ENCODE measurements at regions not wholly inside any gene's neighbourhood (a gene's known extent, or its start where the extent isn't known, plus 50 kb on each side); places are given as distances from the start of the nearest gene placed in this dataset.
A peak's percentile ranks its signal among the peaks of the same experiment; 100 is the strongest.

DNA sequence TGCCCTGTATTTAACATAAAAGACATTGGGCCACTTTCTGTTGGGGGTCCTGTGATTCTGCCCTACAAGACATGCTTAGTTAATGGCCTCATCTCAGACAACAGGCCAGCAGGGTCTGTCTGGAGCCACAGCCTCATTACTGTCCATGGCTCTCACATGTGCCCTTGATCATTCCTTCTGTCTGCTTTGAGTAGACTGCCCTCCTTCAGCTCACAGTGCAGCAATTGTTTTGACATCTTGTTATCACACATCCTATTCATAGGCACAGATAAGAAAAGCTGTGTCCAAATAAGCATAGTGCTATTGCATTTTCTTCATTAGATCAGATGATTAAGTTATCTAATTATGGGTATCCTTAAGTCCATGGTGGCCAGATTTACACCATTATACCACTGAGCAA lies 127.9 kb downstream of the KCTD12 start:
- Histone ChIP-seq H3K36me3 (ENCODE audit: control insufficient read depth in 2 of 2, insufficient read depth in 2 of 2, low read length in 2 of 2) (no peaks in the 10 kb centered on the region), H3K27me3 (ENCODE audit: control insufficient read depth in 2 of 2, insufficient read depth in 2 of 2, low read length in 2 of 2) (no peaks in the 10 kb centered on the region), H3K27ac (ENCODE audit: low read depth in 2 of 2, low read length in 2 of 2) (no peak overlapping the region), H3K4me3 (ENCODE audit: low read length in 2 of 2) (no peak overlapping the region), H3K4me1 (ENCODE audit: control insufficient read depth in 2 of 2, insufficient read depth in 2 of 2, low read length in 2 of 2) (no peaks in the 10 kb centered on the region), H3K9me3 (ENCODE audit: control insufficient read depth in 2 of 2, low read length in 2 of 2) (no peaks in the 10 kb centered on the region), H3K9ac (ENCODE audit: low read depth in 1 of 2, low read length in 2 of 2) (no peak overlapping the region)

- no peak overlapping the region for H3K4me3 ChIP-seq (ENCODE audit: low read length in 2 of 2)
- no peaks in the 10 kb centered on the region for H3K27me3 ChIP-seq (ENCODE audit: control insufficient read depth in 2 of 2, insufficient read depth in 2 of 2, low read length in 2 of 2)
- no peaks in the 10 kb centered on the region for H3K9me3 ChIP-seq (ENCODE audit: control insufficient read depth in 2 of 2, low read length in 2 of 2)
- H3K36me3 ChIP-seq (ENCODE audit: control insufficient read depth in 2 of 2, insufficient read depth in 2 of 2, low read length in 2 of 2), result no peaks in the 10 kb centered on the region
- H3K4me1 ChIP-seq (ENCODE audit: control insufficient read depth in 2 of 2, insufficient read depth in 2 of 2, low read length in 2 of 2), result no peaks in the 10 kb centered on the region
- no peak overlapping the region for H3K27ac ChIP-seq (ENCODE audit: low read depth in 2 of 2, low read length in 2 of 2)
- H3K9ac ChIP-seq (ENCODE audit: low read depth in 1 of 2, low read length in 2 of 2), result no peak overlapping the region
Observed at GRCh38 chr13:76756451-76756850, 129.8 kb downstream of the KCTD12 start.

DNA sequence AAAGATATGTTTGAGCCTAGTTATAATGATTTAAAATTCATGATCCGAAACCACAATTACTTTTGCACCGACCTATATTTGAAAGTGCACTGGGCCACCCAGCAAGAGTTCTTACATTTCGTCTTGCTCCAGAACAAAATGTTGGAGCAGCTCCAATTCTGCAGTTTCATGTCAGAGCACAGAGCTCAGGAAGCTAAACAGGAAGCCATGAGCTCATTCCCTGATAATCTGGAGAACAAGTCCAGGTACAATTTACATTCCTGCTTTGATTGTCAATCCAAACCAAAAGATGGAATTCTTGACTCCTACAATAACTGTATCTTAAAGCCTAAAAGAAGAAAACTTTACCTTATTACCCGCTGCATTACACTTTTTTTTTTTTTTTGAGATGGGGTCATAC lies 131.8 kb downstream of the KCTD12 start:
- H3K9me3 ChIP-seq (ENCODE audit: control insufficient read depth in 2 of 2, low read length in 2 of 2), result no peaks in the 10 kb centered on the region
- no peak overlapping the region for H3K9ac ChIP-seq (ENCODE audit: low read depth in 1 of 2, low read length in 2 of 2)
- H3K4me3 ChIP-seq (ENCODE audit: low read length in 2 of 2), result no peak overlapping the region
- no peaks in the 10 kb centered on the region for H3K4me1 ChIP-seq (ENCODE audit: control insufficient read depth in 2 of 2, insufficient read depth in 2 of 2, low read length in 2 of 2)
- H3K36me3 ChIP-seq (ENCODE audit: control insufficient read depth in 2 of 2, insufficient read depth in 2 of 2, low read length in 2 of 2), result no peaks in the 10 kb centered on the region
- no peak overlapping the region for H3K27ac ChIP-seq (ENCODE audit: low read depth in 2 of 2, low read length in 2 of 2)
- no peaks in the 10 kb centered on the region for H3K27me3 ChIP-seq (ENCODE audit: control insufficient read depth in 2 of 2, insufficient read depth in 2 of 2, low read length in 2 of 2)

DNA sequence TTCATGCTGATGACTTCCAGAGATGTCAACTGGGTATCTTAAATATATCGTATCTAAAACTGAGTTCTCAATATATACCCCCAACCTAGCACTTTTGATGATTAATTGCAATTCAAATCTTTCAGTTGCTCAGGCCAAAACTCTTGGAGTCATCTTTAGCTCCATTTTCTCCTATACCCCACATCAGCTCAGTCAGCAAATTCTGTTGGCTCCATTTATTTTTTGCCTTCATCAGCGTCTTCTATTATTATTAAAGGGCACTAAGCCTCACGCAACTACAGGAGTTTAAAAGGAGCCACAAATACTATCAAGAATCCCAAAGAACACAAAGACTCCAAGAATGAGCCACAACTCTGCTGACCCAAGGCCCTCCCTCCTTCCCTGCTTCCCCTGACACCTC lies 134.9 kb downstream of the KCTD12 start:
- Histone ChIP-seq H3K4me1 (ENCODE audit: control insufficient read depth in 2 of 2, insufficient read depth in 2 of 2, low read length in 2 of 2) (no peaks in the 10 kb centered on the region), H3K9me3 (ENCODE audit: control insufficient read depth in 2 of 2, low read length in 2 of 2) (no peaks in the 10 kb centered on the region), H3K27me3 (ENCODE audit: control insufficient read depth in 2 of 2, insufficient read depth in 2 of 2, low read length in 2 of 2) (no peaks in the 10 kb centered on the region), H3K9ac (ENCODE audit: low read depth in 1 of 2, low read length in 2 of 2) (no peak overlapping the region), H3K27ac (ENCODE audit: low read depth in 2 of 2, low read length in 2 of 2) (no peak overlapping the region), H3K4me3 (ENCODE audit: low read length in 2 of 2) (no peak overlapping the region), H3K36me3 (ENCODE audit: control insufficient read depth in 2 of 2, insufficient read depth in 2 of 2, low read length in 2 of 2) (no peaks in the 10 kb centered on the region)

GRCh38 chr13:76750126-76750525 lies 136.1 kb downstream of the KCTD12 start:
- H3K4me1 ChIP-seq (ENCODE audit: control insufficient read depth in 2 of 2, insufficient read depth in 2 of 2, low read length in 2 of 2), result no peaks in the 10 kb centered on the region
- H3K9ac ChIP-seq (ENCODE audit: low read depth in 1 of 2, low read length in 2 of 2), result no peak overlapping the region
- no peak overlapping the region for H3K27ac ChIP-seq (ENCODE audit: low read depth in 2 of 2, low read length in 2 of 2)
- H3K27me3 ChIP-seq (ENCODE audit: control insufficient read depth in 2 of 2, insufficient read depth in 2 of 2, low read length in 2 of 2), result no peaks in the 10 kb centered on the region
- no peaks in the 10 kb centered on the region for H3K36me3 ChIP-seq (ENCODE audit: control insufficient read depth in 2 of 2, insufficient read depth in 2 of 2, low read length in 2 of 2)
- no peak overlapping the region for H3K4me3 ChIP-seq (ENCODE audit: low read length in 2 of 2)
- H3K9me3 ChIP-seq (ENCODE audit: control insufficient read depth in 2 of 2, low read length in 2 of 2), result no peaks in the 10 kb centered on the region

DNA sequence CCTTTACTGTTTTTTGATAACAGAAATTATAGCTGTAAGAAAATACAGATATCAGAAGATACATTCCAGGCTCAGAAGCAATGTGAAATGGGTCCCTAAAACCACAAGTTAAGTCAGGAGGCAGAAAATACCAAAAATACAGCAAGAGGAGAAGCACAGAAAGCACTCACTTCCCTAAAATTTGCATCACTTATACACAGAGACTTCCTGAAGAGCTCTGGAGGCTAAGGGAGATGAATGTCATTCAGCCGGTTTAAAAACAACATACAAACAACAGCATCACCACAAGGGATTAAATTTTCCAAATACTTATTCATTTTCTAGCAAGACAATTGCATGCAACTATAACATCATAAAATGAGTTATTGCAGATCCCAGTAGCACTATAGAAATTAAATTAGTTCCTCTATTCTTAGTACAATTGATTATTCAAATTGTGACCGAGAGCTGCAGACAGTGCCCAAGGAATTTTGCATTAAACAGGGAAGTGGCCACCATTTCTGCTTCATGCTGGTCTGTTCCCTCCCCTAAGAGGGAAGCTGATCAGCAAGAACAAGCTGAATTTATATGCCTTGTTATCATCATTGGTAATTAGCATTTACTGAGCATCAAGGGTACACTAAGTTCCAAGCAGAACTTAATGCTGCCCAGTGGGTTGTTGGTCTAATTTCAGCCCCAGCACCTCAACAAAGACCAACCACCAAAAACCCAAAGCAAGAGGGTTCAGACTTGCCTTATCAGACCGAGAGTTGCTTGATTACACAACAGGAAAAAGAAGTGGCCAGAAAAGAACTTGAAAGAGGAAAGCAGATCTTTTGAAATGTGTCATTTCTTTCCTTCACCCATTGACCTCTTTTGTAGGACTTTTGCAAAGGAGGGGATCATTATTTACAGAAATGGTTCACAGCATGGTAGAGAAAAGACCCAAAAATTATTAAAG lies 140.7 kb downstream of the KCTD12 start:
- Histone ChIP-seq H3K9me3 (ENCODE audit: control insufficient read depth in 2 of 2, low read length in 2 of 2) (no peaks in the 10 kb centered on the region), H3K4me1 (ENCODE audit: control insufficient read depth in 2 of 2, insufficient read depth in 2 of 2, low read length in 2 of 2) (no peaks in the 10 kb centered on the region), H3K4me3 (ENCODE audit: low read length in 2 of 2) (no peak overlapping the region), H3K27me3 (ENCODE audit: control insufficient read depth in 2 of 2, insufficient read depth in 2 of 2, low read length in 2 of 2) (no peaks in the 10 kb centered on the region), H3K27ac (ENCODE audit: low read depth in 2 of 2, low read length in 2 of 2) (peak overlapping the region in 1 of 2 donors; percentile 33), H3K9ac (ENCODE audit: low read depth in 1 of 2, low read length in 2 of 2) (no peak overlapping the region), H3K36me3 (ENCODE audit: control insufficient read depth in 2 of 2, insufficient read depth in 2 of 2, low read length in 2 of 2) (no peaks in the 10 kb centered on the region)

DNA sequence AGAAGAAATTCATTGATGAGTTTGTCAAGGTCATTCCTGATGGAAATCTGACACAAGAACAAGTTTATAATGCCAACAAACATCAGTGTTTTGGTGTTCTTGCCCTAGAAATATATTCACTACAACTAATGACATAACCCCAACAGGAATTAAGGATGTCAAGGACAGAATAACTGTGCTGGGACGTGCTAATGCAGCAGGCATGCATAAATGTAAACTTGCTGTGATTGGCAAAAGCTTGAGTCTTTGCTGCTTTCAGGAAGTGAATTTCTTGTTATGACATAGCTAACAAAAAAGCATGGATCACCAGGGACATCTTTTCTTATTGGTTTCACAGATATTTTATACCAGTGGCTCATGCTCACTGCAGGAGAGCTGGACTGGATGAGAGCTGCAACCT lies 144.6 kb downstream of the KCTD12 start:
- Histone ChIP-seq H3K36me3 (ENCODE audit: control insufficient read depth in 2 of 2, insufficient read depth in 2 of 2, low read length in 2 of 2) (no peaks in the 10 kb centered on the region), H3K9me3 (ENCODE audit: control insufficient read depth in 2 of 2, low read length in 2 of 2) (no peaks in the 10 kb centered on the region), H3K27ac (ENCODE audit: low read depth in 2 of 2, low read length in 2 of 2) (no peak overlapping the region), H3K27me3 (ENCODE audit: control insufficient read depth in 2 of 2, insufficient read depth in 2 of 2, low read length in 2 of 2) (no peaks in the 10 kb centered on the region), H3K4me1 (ENCODE audit: control insufficient read depth in 2 of 2, insufficient read depth in 2 of 2, low read length in 2 of 2) (no peaks in the 10 kb centered on the region), H3K4me3 (ENCODE audit: low read length in 2 of 2) (no peak overlapping the region), H3K9ac (ENCODE audit: low read depth in 1 of 2, low read length in 2 of 2) (no peak overlapping the region)

GRCh38 chr13:76741046-76741445 lies 145.2 kb downstream of the KCTD12 start:
- Histone ChIP-seq H3K9ac (ENCODE audit: low read depth in 1 of 2, low read length in 2 of 2) (no peak overlapping the region), H3K36me3 (ENCODE audit: control insufficient read depth in 2 of 2, insufficient read depth in 2 of 2, low read length in 2 of 2) (no peaks in the 10 kb centered on the region), H3K4me3 (ENCODE audit: low read length in 2 of 2) (no peak overlapping the region), H3K9me3 (ENCODE audit: control insufficient read depth in 2 of 2, low read length in 2 of 2) (no peaks in the 10 kb centered on the region), H3K4me1 (ENCODE audit: control insufficient read depth in 2 of 2, insufficient read depth in 2 of 2, low read length in 2 of 2) (no peaks in the 10 kb centered on the region), H3K27me3 (ENCODE audit: control insufficient read depth in 2 of 2, insufficient read depth in 2 of 2, low read length in 2 of 2) (no peaks in the 10 kb centered on the region), H3K27ac (ENCODE audit: low read depth in 2 of 2, low read length in 2 of 2) (no peak overlapping the region)

DNA sequence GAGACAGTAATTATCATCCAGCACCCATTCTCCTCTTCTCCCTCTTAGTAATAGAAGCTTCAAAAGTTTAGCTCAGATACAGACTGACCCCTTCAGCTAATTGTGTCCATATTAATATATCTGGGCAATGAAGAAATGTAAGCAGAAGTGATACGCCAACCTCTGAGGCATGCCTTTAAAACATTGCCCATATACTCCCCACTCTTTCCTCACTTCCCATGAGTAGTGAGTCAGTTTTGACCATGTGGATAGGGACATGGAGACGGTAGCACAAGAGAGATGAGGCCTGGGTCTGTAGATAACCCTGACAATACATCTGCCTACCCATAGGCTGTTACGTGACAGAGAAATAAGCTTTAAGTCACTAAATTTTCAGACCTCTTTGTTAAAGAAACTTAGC lies 147.6 kb downstream of the KCTD12 start:
- no peaks in the 10 kb centered on the region for H3K27me3 ChIP-seq (ENCODE audit: control insufficient read depth in 2 of 2, insufficient read depth in 2 of 2, low read length in 2 of 2)
- H3K27ac ChIP-seq (ENCODE audit: low read depth in 2 of 2, low read length in 2 of 2), result no peak overlapping the region
- H3K4me1 ChIP-seq (ENCODE audit: control insufficient read depth in 2 of 2, insufficient read depth in 2 of 2, low read length in 2 of 2), result no peaks in the 10 kb centered on the region
- no peak overlapping the region for H3K4me3 ChIP-seq (ENCODE audit: low read length in 2 of 2)
- no peaks in the 10 kb centered on the region for H3K9me3 ChIP-seq (ENCODE audit: control insufficient read depth in 2 of 2, low read length in 2 of 2)
- H3K9ac ChIP-seq (ENCODE audit: low read depth in 1 of 2, low read length in 2 of 2), result no peak overlapping the region
- no peaks in the 10 kb centered on the region for H3K36me3 ChIP-seq (ENCODE audit: control insufficient read depth in 2 of 2, insufficient read depth in 2 of 2, low read length in 2 of 2)

GRCh38 chr13:76737526-76737925 lies 148.7 kb downstream of the KCTD12 start:
- no peak overlapping the region for H3K27ac ChIP-seq (ENCODE audit: low read depth in 2 of 2, low read length in 2 of 2)
- no peaks in the 10 kb centered on the region for H3K27me3 ChIP-seq (ENCODE audit: control insufficient read depth in 2 of 2, insufficient read depth in 2 of 2, low read length in 2 of 2)
- H3K9ac ChIP-seq (ENCODE audit: low read depth in 1 of 2, low read length in 2 of 2), result no peak overlapping the region
- H3K4me3 ChIP-seq (ENCODE audit: low read length in 2 of 2), result no peak overlapping the region
- H3K9me3 ChIP-seq (ENCODE audit: control insufficient read depth in 2 of 2, low read length in 2 of 2), result no peaks in the 10 kb centered on the region
- H3K36me3 ChIP-seq (ENCODE audit: control insufficient read depth in 2 of 2, insufficient read depth in 2 of 2, low read length in 2 of 2), result no peaks in the 10 kb centered on the region
- H3K4me1 ChIP-seq (ENCODE audit: control insufficient read depth in 2 of 2, insufficient read depth in 2 of 2, low read length in 2 of 2), result no peaks in the 10 kb centered on the region
